GM12878 (cell line): ENCODE measurements at regions not wholly inside any gene's neighbourhood (a gene's known extent, or its start where the extent isn't known, plus 50 kb on each side); places are given as distances from the start of the nearest gene placed in this dataset.

Experiments used
- ATAC-seq: fragments of 200-7000 bp; cut with Tn5 transposase; 3 replicates; pipeline ENCODE4 v1.9.1; 2020; ENCODE audit warnings: mild to moderate bottlenecking, moderate library complexity
- BruUV-seq: library from RNA; stranded (reverse); fragments of 400-500 nt; replicated peaks from 2 replicates; lab custom pipeline; 2021; lab: Mats Ljungman, UMichigan
- CTCF ChIA-PET: fragments of 300-600 bp; sonication (Branson Sonifier 250); formaldehyde crosslinking; extraction: SDS; loops from one replicate; lab custom pipeline; 2021; ENCODE audit warnings: inconsistent platforms; lab: Yijun Ruan, JAX
- POLR2A ChIA-PET: fragments of 350-600 bp; formaldehyde crosslinking; extraction: SDS; loops from one replicate; lab custom pipeline; 2021; ENCODE audit warnings: inconsistent platforms; lab: Charles Lee
- RAD21 ChIA-PET: fragments of 300-600 bp; sonication (Branson Sonifier 250); formaldehyde crosslinking; loops from one replicate; lab custom pipeline; 2023; ENCODE audit warnings: antibody characterized with exemption; ENCODE audit not compliant: unreplicated experiment; lab: Charles Lee
- SMC1A ChIA-PET: fragments of 300-600 bp; sonication (Branson Sonifier 250); formaldehyde crosslinking; loops from one replicate; lab custom pipeline; 2023; ENCODE audit not compliant: unreplicated experiment, uncharacterized antibody; lab: Charles Lee
- DNase-seq: peaks from one replicate; pipeline ENCODE4 v3.0.0-alpha.2; 2011; ENCODE audit warnings: low read depth, low spot score
- FAIRE-seq: peaks from 3 replicates; lab custom pipeline; 2011; peaks lifted over from hg19 to GRCh38; lab: Jason Lieb, UNC
- H2AFZ ChIP-seq: 2 replicates; pipeline ENCODE4 v1.6.0; 2011; ENCODE audit warnings: low read depth, low read length, control low read depth; ENCODE audit not compliant: control insufficient read depth
- H3K27ac ChIP-seq: 2 replicates; pipeline ENCODE4 v1.5.1; 2011; ENCODE audit warnings: control low read depth; ENCODE audit not compliant: control insufficient read depth, insufficient read depth
- H3K27me3 ChIP-seq, 2 experiments: replicated peaks in 1 of 2; 2 replicates each; pipeline versions ENCODE4 v1.6.0 to v1.6.1; 2011; ENCODE audit warnings: low read length in 1 of 2; ENCODE audit not compliant: control insufficient read depth in 2 of 2, insufficient read depth in 2 of 2
- H3K36me3 ChIP-seq, 2 experiments: 2 replicates each; pipeline ENCODE4 v1.5.1; 2011; ENCODE audit warnings: low read length in 1 of 2; ENCODE audit not compliant: control insufficient read depth in 2 of 2, insufficient read depth in 2 of 2
- H3K4me1 ChIP-seq: 2 replicates; pipeline ENCODE4 v1.6.1; 2011; ENCODE audit warnings: mild to moderate bottlenecking, low read length, moderate library complexity, mixed read lengths; ENCODE audit not compliant: control insufficient read depth, insufficient read depth
- H3K4me2 ChIP-seq: 2 replicates; pipeline ENCODE4 v1.6.0; 2011; ENCODE audit warnings: control low read depth; ENCODE audit not compliant: control insufficient read depth, insufficient read depth
- H3K4me3 ChIP-seq: fragments of 200-600 bp; sonication (generic); 2 replicates; pipeline ENCODE4 v1.5.1; 2016
- H3K79me2 ChIP-seq: 2 replicates; pipeline ENCODE4 v1.6.0; 2011; ENCODE audit warnings: low read length; ENCODE audit not compliant: control insufficient read depth, insufficient read depth
- H3K9ac ChIP-seq: 2 replicates; pipeline ENCODE4 v1.8.0; 2011; ENCODE audit warnings: low read length, control low read depth, mixed read lengths; ENCODE audit not compliant: control insufficient read depth, insufficient read depth
- H3K9me3 ChIP-seq: replicated peaks from 3 replicates; pipeline ENCODE4 v1.5.1; 2011; ENCODE audit warnings: mild to moderate bottlenecking, low read length; ENCODE audit not compliant: control insufficient read depth, insufficient read depth
- H4K20me1 ChIP-seq: 2 replicates; pipeline ENCODE4 v1.6.0; 2011; ENCODE audit not compliant: control insufficient read depth, insufficient read depth
- CBX5 ChIP-seq: sonication (generic); IDR thresholded peaks from 2 replicates; pipeline ENCODE4 v1.6.1; 2016; ENCODE audit warnings: low read depth, moderate library complexity, mild to moderate bottlenecking, inconsistent platforms
- NFYA ChIP-seq: IDR thresholded peaks from 2 replicates; pipeline ENCODE4 v1.6.1; 2011; ENCODE audit warnings: low read depth, mild to moderate bottlenecking, low read length, improper control_type of control experiment, borderline replicate concordance
- SMC3 ChIP-seq: IDR thresholded peaks from 2 replicates; pipeline ENCODE4 v1.6.1; 2011; ENCODE audit warnings: low read length, improper control_type of control experiment, borderline replicate concordance
- ZZZ3 ChIP-seq: IDR thresholded peaks from 2 replicates; pipeline ENCODE4 v1.6.1; 2011; ENCODE audit warnings: low read depth; ENCODE audit not compliant: control insufficient read depth, insufficient read length
- WGBS: methylation state at CpG from one replicate; pipeline ENCODE4 v1.1.6; 2016; ENCODE audit warnings: low lambda C conversion rate; ENCODE audit not compliant: insufficient replicate concordance, insufficient coverage; ENCODE audit errors: missing lambda C conversion rate; 5-methylcytosine and 5-hydroxymethylcytosine counted together
- in situ Hi-C: fragments of 300-500 bp; cut with MboI; formaldehyde crosslinking; loops from 9 replicates; pipeline ENCODE4 v1.14.3; 2018; ENCODE audit warnings: mixed read lengths
- intact Hi-C: fragments of 100-400 bp; cut with micrococcal nuclease; formaldehyde crosslinking; loops from one replicate; pipeline ENCODE4 v1.14.2; 2022; ENCODE audit not compliant: unreplicated experiment
- TF ChIP-seq, protein P1 (sequence below): fragments of 450-650 bp; formaldehyde crosslinking; IDR thresholded peaks from 2 replicates; pipeline ENCODE4 v1.4.0; 2020; ENCODE audit warnings: mild to moderate bottlenecking, moderate library complexity

GRCh38 chr15:95663156-95664100 is 667.1 kb upstream of the NR2F2 start:
- FAIRE-seq = no peak
- H3K4me3 ChIP-seq = no peak overlapping the region
- intact Hi-C loops (no loop called here), in situ Hi-C loops (no loop called here)
- ChIA-PET SMC1A (interaction anchor here (0.6 to 1.8 kb wide), 10 partner anchors 9 to 137 kb away, joined by 3 to 6 read pairs (median 4); no protein-coding TSS in a partner anchor), CTCF (interaction anchor here (0.6 to 1.2 kb wide), 2 partner anchors 16 to 87 kb away, joined by 4 read pairs; no protein-coding TSS in a partner anchor), POLR2A (no interaction called here), RAD21 (interaction anchor here (1.6 kb wide), 1 partner anchor 17 kb away, joined by 6 read pairs; no protein-coding TSS in a partner anchor)
- no peak for ATAC-seq
- H3K4me1 ChIP-seq = no peaks in the 10 kb centered on the region
- DNase-seq = no peak
- H2AFZ ChIP-seq = no peak overlapping the region
- no peaks in the 10 kb centered on the region for H3K36me3 ChIP-seq
- no peaks in the 10 kb centered on the region for H3K27me3 ChIP-seq
- WGBS = 61% methylated on average over 6 of the region's 6 CpGs
- no TSS peak for BruUV-seq
- no peak overlapping the region for H3K4me2 ChIP-seq
- H3K9ac ChIP-seq = no peak overlapping the region
- H3K9me3 ChIP-seq = no peaks in the 10 kb centered on the region
- no peak overlapping the region for H3K27ac ChIP-seq
- TF ChIP-seq NFYA = no peak
- no peak for TF ChIP-seq CBX5
- TF ChIP-seq, protein P1, sequence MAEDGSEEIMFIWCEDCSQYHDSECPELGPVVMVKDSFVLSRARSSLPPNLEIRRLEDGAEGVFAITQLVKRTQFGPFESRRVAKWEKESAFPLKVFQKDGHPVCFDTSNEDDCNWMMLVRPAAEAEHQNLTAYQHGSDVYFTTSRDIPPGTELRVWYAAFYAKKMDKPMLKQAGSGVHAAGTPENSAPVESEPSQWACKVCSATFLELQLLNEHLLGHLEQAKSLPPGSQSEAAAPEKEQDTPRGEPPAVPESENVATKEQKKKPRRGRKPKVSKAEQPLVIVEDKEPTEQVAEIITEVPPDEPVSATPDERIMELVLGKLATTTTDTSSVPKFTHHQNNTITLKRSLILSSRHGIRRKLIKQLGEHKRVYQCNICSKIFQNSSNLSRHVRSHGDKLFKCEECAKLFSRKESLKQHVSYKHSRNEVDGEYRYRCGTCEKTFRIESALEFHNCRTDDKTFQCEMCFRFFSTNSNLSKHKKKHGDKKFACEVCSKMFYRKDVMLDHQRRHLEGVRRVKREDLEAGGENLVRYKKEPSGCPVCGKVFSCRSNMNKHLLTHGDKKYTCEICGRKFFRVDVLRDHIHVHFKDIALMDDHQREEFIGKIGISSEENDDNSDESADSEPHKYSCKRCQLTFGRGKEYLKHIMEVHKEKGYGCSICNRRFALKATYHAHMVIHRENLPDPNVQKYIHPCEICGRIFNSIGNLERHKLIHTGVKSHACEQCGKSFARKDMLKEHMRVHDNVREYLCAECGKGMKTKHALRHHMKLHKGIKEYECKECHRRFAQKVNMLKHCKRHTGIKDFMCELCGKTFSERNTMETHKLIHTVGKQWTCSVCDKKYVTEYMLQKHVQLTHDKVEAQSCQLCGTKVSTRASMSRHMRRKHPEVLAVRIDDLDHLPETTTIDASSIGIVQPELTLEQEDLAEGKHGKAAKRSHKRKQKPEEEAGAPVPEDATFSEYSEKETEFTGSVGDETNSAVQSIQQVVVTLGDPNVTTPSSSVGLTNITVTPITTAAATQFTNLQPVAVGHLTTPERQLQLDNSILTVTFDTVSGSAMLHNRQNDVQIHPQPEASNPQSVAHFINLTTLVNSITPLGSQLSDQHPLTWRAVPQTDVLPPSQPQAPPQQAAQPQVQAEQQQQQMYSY = no peak
- TF ChIP-seq ZZZ3 = no peak
- no peak for TF ChIP-seq SMC3
- no peaks in the 10 kb centered on the region for H4K20me1 ChIP-seq
- no peaks in the 10 kb centered on the region for H3K79me2 ChIP-seq
